ENCODE measurements at regions not wholly inside any gene's neighbourhood (a gene's known extent, or its start where the extent isn't known, plus 50 kb on each side); places are given as distances from the start of the nearest gene placed in this dataset.

DNA sequence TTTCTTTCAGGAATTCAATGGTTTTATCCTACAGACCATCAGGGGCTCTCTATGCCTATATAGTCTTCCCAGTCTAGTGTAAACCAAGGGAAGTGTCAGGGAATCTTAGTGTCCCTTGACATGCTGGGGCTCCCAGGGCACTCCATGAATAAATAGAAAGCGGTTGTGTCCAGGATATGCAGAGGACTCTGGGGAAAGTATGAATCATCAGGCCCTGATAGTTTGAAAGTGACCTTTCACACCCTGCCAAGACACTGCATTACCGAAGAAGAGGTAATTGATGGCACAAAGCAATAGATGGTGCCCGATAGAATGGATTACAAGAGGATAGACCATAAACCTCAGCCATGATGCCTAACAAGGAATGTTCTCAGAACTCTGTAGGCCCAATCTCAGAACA, 163.3 kb upstream of the DAPK1 start:
- TF ChIP-seq, protein P1, sequence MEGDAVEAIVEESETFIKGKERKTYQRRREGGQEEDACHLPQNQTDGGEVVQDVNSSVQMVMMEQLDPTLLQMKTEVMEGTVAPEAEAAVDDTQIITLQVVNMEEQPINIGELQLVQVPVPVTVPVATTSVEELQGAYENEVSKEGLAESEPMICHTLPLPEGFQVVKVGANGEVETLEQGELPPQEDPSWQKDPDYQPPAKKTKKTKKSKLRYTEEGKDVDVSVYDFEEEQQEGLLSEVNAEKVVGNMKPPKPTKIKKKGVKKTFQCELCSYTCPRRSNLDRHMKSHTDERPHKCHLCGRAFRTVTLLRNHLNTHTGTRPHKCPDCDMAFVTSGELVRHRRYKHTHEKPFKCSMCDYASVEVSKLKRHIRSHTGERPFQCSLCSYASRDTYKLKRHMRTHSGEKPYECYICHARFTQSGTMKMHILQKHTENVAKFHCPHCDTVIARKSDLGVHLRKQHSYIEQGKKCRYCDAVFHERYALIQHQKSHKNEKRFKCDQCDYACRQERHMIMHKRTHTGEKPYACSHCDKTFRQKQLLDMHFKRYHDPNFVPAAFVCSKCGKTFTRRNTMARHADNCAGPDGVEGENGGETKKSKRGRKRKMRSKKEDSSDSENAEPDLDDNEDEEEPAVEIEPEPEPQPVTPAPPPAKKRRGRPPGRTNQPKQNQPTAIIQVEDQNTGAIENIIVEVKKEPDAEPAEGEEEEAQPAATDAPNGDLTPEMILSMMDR (IDR thresholded peaks at IDR 0.05): no peak
- no peak for TF ChIP-seq POLR2A (IDR thresholded peaks at IDR 0.05)
